GM21528 (cell line): ENCODE measurements at regions not wholly inside any gene's neighbourhood (a gene's known extent, or its start where the extent isn't known, plus 50 kb on each side); places are given as distances from the start of the nearest gene placed in this dataset.
"Not testable (repeated sequence)": the region's sequence is repeated elsewhere in the genome, so short reads cannot be mapped to it uniquely, and the experiment has no call there.

Source experiments
- ATAC-seq: cut with Tn5 transposase; IDR thresholded peaks from one replicate; pipeline ENCODE4 v1.9.1; 2021; ENCODE audit warnings: mild to moderate bottlenecking, moderate library complexity; ENCODE audit not compliant: unreplicated experiment, low FRiP score

DNA sequence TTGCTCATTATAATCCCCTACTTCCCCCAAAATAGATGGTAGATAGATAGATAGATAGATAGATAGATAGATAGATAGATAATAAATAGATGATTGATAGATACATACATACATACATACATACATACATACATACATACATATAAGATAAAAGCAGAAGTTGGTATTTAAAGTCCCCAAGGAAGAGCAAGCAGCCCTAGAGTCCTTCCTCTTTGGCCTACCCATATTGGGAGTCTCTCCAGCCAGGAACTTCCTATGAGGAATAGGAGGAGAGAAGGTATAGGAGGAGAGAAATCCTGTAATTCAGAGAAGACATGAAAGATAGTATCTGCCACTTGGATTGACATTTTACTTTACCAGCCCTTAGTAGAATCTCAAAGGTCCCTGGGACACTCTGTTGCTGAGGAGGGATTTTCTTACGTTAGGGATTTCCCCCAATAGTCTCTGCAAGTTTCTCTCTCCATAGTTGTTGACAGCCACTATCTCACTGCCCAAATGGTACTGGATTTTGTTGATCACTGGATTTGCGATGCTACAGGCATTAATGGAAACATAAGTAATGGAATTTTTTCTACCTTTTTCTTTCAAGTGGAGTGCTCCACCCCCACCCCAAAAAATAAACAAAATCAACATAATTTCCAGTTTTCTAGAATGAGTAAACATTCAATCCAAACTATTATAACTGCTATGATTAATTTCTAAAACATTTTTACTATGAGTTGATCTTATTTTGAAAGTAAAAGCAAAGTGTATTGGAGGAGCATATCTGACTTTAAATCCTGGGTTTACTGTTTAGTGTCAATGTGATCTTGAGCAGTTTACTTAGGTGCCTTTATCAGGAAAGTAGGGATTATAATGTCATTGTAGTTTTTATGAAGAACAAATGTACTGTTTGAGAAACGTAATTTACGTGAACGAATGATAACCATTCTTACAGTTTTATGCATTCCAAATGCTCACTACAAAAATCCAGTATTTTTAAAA lies 93.2 kb upstream of the TNFSF4 start:
- no peak for ATAC-seq

DNA sequence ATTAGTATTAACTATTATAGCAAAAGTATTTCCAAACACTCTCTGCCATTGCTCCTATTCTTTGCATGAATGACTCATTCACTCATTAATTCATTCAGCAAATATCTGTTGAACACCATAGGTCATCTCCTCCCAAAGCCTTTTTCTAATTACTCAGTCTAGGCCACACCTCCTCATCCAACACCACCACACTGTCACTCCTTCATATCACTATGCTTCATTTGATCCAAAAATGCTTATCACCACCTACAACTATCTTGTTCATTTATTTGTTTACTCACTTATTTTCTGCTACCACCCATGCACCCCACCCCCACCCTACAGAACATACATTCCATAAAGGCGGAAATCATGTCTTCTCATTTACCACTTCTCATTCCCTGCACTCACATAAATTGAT lies 94.4 kb upstream of the TNFSF4 start:
- ATAC-seq: no peak

DNA sequence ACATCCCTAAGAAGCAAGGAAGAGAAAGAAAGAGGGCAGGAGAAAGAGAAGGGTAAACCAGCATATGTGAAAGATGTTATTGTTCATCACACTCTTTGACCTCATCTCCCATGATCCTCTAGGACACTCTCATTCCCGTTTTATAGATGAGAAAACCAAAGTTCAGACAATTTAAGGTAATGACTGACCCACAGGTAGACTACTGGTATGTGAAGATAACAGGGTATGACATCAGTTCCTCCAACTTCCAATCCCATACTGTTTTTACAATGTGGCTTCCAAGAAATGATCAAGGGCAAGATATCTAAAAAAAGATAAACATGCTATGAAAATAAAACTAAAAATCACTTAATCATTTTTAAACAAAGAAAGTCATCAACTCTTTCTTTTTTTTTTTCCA lies 95.2 kb upstream of the TNFSF4 start:
- no peak for ATAC-seq

DNA sequence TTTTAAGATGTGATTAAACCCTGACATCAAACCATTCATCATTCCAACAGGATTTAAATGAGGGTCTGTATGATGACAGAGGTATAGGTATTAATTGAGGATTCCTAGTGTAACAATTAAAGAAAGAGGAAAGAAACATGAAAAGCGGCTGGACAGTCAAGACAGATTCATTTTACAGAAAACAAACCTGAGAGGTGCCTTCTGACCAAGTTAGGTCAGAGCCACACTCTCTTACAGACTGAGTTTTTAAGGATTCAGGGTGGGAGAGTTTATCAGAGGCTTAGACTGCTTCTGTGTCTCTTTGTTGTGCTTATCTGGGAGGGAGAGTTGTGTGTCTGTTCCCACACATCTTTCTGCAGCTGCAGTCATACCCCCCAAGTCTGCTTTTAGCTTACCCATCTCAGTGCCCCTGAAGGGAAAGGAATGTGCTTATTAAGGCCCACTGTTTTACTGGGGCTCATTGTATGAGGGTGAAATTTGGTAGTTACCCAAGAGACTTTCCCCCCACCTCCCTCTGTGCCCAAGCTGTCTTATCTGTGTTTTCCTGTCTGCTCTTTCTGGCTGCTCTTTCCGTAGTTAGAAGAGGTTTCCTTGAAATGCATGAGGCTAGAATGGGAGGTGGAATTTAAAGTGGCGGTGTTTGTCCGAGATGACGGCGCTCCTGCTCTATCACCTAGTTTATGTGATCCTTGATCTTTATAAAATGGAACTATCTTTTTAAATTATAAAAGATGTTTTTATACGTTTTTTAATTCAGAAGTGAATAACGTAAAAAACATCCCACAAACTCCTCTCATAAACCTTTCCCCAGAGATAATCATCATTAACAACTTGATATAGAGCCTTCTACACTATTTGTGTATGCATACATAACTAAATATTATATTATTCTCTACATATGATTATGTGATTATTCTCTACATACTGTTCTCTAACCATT lies 96.0 kb upstream of the TNFSF4 start:
- no peak for ATAC-seq

DNA sequence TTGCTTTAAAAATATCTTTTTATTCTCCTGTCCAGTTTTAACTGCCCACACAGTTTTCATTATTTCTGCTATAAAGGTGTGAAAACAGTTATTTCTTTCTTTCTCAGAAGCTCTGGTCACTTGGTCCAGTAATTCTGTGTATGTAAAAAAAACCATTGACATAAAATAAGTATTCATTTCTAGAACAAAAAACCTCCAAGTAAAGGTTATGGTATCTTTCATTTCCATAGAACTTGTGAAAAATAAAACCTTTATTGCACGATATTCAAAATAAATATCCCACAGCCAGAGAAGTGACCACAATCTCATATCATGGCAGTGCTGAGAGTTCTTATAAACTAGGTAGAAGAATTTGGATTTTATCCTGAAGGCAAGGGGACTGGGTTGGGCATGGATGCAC lies 96.9 kb upstream of the TNFSF4 start:
- ATAC-seq: no peak

DNA sequence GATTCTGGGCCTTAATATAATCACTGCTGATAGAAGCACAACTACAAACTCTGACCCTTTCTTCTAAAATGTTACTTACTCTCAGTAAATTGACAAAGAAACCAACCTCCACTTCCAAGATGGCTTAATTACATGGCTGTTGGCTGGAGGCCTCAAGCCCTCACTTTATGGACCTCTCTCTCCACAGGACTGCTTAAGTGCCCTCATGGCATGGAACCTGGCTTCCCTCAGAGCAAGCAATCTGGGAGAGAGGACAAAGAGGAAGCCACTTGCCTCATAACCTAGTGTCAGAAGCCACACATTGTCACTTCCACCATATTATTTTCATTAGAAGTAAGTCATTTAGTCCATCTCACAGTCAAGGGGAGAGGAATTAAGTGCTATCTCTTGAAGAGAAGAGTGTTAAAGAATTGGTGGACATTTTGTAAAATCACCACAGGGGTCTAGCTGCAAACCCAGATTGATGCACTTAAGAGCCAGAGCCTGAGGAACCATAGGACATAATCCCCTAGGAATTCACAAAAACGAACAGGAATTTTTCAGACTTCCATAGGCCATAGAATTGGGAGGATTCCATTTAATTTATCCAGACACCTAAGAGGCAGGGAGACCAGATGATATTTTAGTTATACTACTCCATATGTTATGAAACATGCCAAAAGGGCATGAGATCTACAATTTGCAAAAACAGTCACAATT lies 97.5 kb upstream of the TNFSF4 start:
- ATAC-seq: no peak

DNA sequence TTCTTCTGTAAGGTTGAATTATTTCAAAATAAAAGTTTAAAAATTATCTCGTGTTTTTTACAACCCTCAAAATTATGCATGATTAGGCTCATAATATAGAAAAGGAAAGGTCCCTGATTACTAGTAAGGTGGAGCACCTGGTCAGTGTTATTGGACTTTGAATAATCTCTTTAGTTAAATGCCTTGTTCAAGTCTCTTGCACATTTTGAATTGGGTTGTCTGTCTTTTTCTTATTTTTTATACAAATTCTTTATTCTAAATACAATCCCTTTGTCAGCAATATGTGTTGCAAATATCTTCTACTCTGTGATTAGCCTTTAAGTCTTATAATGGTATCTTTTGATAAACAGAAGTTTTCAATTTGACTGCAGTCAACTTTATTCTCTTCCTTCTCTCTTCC lies 100.7 kb upstream of the TNFSF4 start:
- ATAC-seq: no peak

DNA sequence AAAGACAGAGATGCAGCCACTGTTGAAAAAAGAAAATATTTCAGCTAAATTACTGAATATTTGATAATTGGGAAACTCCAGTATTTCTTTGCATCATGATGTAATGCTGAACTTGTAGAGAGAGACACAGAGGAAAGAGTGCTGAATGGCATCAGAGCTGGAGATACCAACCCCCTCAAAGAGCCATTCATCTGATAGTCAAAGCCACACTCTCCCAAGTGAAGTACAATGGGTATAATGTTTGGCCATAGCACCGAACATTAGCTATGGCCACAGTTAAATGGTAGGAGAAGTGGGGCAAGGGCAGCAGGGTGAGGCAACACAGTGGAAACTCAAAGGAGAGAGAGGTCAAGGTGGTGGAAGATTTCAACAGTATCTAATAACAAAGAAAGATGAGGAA lies 107.5 kb upstream of the TNFSF4 start:
- no peak for ATAC-seq

DNA sequence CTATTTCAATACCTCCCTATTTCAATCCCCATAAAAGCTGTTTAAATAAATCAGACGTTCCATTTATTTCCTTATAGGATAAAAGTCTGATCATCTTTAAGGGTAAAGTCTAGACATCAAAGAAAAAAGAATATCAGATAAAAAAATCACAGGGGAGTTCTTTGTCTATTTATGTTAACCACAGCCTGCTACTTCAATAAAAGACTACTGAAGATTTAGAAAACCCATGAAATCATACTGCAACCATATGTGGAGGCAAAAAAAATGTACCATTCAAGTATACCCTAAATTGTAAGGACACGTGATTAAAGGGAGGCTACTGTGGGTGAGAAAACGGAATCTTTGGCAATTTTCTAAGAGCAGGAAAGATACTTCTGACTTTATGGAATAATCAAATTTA lies 108.2 kb upstream of the TNFSF4 start:
- no peak for ATAC-seq

DNA sequence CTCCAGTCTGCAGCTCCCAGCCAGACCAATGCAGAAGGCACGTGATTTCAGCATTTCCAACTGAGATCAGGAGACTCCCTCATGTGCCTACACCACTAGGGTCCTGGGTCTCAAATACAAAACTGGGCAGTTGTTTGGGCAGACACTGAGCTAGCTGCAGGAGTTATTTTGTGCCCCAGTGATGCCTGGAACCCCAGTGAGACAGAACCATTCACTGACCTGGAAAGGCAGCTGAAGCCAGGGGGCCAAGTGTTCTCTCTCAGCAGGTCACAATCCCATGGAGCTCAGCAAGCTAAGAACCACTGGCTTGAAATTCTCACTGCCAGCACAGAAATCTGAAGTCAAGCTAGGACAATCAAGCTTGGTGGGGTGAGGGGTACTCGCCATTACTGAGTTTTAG lies 111.7 kb upstream of the TNFSF4 start:
- ATAC-seq: no peak

DNA sequence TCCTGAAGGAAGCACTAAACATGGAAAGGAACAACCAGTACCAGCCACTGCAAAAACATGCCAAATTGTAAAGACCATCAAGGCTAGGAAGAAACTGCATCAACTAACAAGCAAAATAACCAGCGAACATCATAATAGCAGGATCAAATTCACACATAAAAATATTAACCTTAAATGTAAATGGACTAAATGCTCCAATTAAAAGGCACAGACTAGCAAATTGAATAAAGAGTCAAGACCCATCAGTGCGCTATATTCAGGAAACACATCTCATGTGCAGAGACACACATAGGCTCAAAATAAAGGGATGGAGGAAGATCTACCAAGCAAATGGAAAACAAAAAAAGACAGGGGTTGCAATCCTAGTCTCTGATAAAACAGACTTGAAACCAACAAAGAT lies 117.2 kb upstream of the TNFSF4 start:
- ATAC-seq: not testable (repeated sequence)

DNA sequence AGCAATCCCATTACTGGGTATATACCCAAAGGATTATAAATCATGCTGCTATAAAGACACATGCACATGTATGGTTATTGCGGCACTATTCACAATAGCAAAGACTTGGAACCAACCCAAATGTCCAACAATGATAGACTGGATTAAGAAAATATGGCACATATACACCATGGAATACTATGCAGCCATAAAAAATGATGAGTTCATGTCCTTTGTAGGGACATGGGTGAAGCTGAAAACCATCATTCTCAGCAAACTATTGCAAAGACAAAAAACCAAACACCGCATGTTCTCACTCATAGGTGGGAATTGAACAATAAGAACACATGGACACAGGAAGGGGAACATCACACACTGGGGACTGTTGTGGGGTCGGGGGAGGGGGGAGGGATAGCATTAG lies 120.9 kb upstream of the TNFSF4 start:
- not testable (repeated sequence) for ATAC-seq

DNA sequence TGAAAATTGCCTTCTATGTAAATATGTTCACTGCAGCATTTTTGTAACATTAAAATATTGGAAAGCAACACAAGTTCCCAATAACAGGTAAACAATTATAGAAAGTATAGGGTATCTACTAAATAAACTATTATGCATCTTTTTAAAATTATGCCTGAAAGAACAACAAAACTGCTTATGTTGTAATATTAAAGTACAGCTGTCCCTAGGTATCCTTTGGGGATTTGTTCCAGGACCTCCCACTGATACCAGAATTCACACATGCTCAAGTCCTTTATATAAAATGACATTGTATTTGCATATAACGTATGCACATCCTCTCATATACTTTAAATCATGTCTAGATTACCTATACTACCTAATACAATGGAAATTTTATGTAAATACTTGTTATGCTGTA lies 121.8 kb upstream of the TNFSF4 start:
- ATAC-seq: no peak

DNA sequence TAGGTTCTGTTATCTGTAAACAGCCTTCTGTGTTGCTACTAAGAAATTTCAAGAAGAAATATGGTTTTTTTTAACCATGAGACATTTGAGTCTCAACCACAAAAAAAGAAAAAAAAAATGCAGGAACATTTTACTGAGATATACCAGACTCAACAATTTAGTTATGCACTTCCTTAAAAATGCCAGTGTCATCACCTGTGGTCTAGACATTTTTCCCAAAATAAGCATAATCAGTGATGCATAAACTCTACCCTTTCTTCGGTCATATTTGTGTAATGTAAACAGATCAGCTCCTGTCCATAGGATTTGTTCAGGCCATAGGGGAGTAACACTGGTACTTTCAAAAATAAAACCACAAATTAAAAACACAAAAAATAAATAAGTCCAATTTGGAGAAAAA lies 122.6 kb upstream of the TNFSF4 start:
- ATAC-seq: no peak

DNA sequence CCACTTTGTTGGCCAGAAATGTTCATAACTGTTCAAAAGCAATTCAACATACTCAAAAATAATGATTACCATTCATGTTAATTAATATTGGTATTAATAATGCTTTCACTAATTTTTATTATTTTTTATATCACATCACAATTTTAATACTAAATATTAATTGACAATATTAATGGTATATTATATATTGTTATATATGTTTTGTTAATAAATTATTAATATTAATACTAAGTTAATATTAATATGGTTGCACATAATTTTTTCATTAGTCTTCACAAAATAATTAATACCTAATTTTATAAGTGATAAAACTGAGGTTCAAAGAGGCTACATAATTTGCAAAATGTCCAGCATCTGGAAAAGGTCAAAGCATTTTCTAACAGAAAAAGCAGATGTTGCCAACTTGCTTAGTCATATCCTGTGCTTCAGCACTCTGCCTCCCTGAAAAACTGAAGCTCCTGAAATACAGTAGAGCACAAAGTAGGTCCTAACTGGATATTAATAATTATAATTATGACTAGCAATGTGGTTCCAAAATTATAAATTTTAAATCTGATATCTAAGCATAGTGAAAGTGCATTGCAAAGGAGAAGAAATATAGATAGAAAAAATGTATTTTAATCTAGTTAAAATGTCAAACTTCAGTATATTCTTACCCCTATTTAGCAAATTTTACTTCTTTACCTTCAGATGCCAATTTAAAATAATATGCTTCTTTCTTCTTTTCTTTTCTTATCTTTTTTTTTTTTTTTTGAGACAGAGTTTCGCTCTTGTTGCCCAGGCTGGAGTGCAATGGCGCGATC lies 123.2 kb upstream of the TNFSF4 start:
- no peak for ATAC-seq

DNA sequence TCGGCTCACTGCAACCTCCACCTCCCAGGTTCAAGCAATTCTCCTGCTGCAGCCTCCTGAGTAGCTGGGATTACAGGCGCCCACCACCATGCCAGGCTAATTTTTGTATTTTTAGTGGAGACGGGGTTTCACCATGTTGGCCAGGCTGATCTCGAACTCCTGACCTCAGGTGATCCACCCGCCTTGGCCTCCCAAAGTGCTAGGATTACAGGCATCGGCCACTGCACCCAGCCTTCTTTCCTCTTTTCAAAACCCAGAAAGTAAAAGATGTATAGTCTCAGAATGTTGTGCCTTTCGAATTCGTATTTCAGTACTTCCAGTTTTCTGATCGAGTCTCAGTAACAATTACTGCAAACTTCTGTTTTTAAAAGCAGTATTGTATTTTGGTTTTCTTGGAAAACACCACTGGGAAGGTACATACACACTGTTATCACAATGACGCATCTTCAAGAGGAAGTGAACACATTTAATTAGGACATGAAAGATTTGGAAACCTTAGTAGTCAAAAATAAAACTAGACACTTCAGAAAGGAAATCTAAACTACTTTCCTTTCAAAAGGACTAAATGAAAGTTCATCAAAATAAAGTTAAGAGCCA lies 123.9 kb upstream of the TNFSF4 start:
- ATAC-seq: not testable (repeated sequence)

DNA sequence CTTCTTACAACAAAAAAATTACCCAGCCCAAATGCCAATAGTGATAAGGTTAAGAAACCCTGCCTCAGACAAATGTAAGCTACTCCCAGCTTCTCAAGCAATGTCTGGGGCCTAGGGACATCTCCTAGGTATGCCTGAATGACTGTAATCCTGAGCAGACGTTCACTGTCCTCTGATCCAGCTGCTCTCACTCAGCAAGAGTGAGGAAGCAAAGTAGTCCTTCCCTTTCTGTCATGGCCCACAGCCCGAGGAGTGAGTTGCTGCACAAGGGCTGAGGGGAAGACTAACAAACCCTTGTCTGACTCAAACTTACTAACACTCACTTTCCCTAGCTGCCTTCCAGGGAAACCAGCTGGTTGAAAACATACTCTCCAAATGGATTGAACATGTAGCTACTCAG lies 124.9 kb upstream of the TNFSF4 start:
- ATAC-seq: no peak

DNA sequence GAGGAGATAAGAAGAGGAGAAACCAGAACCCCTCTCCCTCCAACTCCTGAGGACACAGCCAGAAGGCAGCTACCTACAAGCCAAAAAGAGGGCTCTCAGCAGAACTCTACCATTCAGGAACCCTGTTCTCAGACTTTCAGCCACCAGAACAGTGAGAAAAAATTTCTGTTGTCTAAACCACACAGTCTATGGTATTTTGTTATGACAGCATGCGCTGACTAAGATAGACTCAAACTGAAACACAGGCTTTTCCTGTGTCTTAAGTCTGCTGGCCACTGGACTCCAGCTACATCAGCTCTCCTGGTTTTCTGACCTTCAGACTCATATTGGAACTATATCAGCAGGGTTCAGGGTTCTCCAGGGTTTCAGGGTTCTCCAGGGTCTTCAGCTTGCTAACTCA lies 126.5 kb upstream of the TNFSF4 start:
- no peak for ATAC-seq

DNA sequence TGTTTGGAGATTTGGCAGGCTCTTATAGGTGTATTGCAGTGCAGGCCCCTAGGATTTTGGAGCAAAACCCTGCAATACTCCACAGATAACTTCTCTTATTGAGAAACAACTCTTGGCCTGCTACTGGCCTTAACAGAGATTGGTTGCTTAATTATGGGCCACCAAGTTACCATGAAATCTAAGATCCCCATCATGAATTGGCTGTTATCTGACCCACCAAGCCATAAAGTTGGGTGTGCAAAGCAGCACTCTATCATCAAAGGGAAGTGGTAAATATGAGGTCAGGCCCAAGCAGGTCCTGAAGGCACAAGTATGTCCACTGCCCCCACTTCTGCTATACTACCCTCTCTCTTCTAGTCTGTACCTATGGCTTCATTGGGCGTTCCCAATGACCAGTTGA lies 130.0 kb upstream of the TNFSF4 start:
- no peak for ATAC-seq

DNA sequence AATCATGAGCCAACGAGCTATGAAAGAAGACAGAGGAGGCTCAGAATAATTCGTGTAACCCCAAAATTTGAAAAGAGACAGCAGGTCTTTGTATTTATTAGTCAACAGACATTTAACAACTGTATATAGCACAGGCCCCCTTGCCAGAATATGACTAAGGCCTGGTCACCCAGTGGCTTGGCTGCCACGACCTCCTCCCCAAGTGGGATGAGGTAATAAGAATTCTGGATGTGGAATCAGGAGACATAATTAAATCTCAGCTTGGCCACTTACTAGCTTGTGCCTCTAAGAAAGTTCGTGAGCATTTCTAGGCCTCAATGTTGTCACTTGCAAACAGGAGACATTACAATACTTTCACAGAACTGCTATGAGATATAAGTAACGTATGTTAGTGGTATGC lies 134.2 kb upstream of the TNFSF4 start:
- ATAC-seq: no peak
